ENCODE measurements at regions not wholly inside any gene's neighbourhood (a gene's known extent, or its start where the extent isn't known, plus 50 kb on each side); places are given as distances from the start of the nearest gene placed in this dataset.

DNA sequence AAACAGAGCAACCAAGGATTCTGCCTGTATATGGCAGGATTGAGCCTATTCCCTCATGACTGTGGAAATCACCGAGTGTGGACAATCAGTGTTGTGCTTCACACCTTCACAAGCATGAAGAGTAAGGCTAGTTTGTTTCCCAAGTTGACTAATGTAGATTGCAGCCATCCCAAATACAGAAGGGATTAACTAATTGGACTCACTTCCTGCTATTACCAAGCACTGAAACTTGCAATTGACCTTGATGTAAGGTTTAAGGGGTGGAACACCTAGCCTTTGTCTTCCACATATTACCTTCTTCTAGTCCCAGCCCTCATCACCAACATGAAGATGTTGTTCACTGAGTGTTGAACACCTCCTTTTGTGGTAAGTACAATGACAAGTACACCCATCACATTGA lies 120.9 kb upstream of the RND3 start:
- Histone ChIP-seq H3K4me3 (no peak overlapping the region), H3K9me3 (no peaks in the 10 kb centered on the region), H3K4me1 (no peaks in the 10 kb centered on the region), H3K27ac (no peak overlapping the region), H3K36me3 (no peaks in the 10 kb centered on the region), H3K27me3 (ENCODE audit: low read depth) (no peaks in the 10 kb centered on the region)
- intact Hi-C loops (cut with DNase I) = no loop called here
- ATAC-seq (no peak), DNase-seq (no peak)
- TF ChIP-seq, protein P1, sequence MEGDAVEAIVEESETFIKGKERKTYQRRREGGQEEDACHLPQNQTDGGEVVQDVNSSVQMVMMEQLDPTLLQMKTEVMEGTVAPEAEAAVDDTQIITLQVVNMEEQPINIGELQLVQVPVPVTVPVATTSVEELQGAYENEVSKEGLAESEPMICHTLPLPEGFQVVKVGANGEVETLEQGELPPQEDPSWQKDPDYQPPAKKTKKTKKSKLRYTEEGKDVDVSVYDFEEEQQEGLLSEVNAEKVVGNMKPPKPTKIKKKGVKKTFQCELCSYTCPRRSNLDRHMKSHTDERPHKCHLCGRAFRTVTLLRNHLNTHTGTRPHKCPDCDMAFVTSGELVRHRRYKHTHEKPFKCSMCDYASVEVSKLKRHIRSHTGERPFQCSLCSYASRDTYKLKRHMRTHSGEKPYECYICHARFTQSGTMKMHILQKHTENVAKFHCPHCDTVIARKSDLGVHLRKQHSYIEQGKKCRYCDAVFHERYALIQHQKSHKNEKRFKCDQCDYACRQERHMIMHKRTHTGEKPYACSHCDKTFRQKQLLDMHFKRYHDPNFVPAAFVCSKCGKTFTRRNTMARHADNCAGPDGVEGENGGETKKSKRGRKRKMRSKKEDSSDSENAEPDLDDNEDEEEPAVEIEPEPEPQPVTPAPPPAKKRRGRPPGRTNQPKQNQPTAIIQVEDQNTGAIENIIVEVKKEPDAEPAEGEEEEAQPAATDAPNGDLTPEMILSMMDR (IDR thresholded peaks at IDR 0.05) = no peak

DNA sequence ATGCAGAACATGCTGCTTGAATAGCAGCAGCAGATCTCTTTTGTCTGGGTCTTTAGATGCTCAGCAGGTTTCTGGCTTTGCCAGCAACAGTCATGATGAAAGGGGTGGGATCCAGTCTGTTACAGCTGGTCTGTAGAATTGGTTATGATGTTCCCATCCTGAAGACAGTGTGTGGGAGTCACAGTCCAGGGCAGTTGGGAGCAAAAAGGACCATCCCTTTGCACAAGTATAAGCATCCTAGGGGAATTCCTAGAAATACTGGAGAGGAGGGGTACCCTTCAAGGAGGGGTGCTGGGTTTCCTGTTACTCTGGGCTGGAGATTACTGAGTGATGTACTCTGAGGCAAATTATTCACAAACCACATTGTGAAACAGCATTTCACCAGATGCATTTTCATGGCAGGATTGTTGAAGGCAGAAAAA lies 119.9 kb upstream of the RND3 start:
- intact Hi-C loops (cut with DNase I) = no loop called here
- no peak overlapping the region for H3K4me3 ChIP-seq
- DNase-seq = no peak
- H3K27ac ChIP-seq = no peak overlapping the region
- no peaks in the 10 kb centered on the region for H3K9me3 ChIP-seq
- TF ChIP-seq, protein P1 (IDR thresholded peaks at IDR 0.05) = no peak
- no peaks in the 10 kb centered on the region for H3K36me3 ChIP-seq
- ATAC-seq = peak; percentile 40 to 49
- H3K4me1 ChIP-seq = no peaks in the 10 kb centered on the region
- no peaks in the 10 kb centered on the region for H3K27me3 ChIP-seq (ENCODE audit: low read depth)

DNA sequence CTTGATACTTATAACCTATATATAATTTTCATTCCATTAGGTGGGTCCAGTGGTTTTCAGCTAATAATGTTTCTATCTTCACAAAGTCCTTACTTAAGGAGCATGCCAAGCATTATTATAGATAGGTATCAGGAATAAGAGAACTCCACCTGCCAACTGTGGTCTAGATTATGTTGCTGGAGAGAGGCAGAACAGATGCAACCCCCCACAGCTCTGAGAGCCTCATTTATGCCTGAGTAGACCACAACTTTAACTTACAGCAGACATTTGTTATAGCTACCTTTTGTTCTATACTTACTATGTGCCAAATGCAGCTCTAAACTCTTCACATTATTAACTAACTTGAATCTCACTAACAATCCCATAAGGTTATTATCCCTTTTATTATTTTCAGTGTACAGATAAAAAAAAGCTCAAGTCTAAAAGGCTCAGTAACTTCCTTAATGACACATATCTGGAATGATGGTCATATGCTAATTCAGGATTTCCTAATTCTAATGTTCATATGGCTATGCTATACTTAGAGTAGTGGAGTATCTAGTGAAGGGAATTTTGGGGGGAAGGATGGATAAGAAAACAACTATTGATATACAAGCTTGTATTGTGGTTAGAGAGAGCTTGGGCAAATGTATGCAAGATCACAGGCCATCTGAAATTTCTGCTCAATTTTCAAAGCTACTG lies 119.1 kb upstream of the RND3 start:
- no peak for DNase-seq
- H3K36me3 ChIP-seq = no peaks in the 10 kb centered on the region
- no peaks in the 10 kb centered on the region for H3K4me1 ChIP-seq
- H3K4me3 ChIP-seq = no peak overlapping the region
- no peak overlapping the region for H3K27ac ChIP-seq
- TF ChIP-seq, protein P1 (IDR thresholded peaks at IDR 0.05) = no peak
- intact Hi-C loops (cut with DNase I) = no loop called here
- no peaks in the 10 kb centered on the region for H3K27me3 ChIP-seq (ENCODE audit: low read depth)
- no peaks in the 10 kb centered on the region for H3K9me3 ChIP-seq
- ATAC-seq = no peak

DNA sequence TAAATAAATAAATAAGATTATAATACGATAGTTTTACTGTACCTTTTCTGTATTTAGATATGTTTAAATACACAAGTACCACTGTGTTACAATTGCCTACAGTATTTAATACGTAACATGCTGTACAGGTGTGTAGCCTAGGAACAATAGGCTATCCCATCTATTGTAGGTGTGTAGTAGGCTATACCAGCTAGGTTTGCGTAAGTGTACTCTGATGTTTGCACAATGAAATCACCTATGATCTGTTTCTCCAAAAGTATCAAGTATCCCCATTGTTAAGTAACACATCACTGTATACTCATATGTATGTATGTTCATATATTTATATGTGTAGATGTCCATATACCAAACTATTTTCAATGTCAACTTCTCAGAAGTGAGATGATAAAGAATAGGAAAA lies 118.2 kb upstream of the RND3 start:
- DNase-seq (no peak), ATAC-seq (no peak)
- Histone ChIP-seq H3K4me3 (no peak overlapping the region), H3K27ac (no peak overlapping the region), H3K27me3 (ENCODE audit: low read depth) (no peaks in the 10 kb centered on the region), H3K4me1 (no peaks in the 10 kb centered on the region), H3K36me3 (no peaks in the 10 kb centered on the region), H3K9me3 (no peaks in the 10 kb centered on the region)
- intact Hi-C loops (cut with DNase I) = no loop called here
- TF ChIP-seq, protein P1 (IDR thresholded peaks at IDR 0.05) = no peak

DNA sequence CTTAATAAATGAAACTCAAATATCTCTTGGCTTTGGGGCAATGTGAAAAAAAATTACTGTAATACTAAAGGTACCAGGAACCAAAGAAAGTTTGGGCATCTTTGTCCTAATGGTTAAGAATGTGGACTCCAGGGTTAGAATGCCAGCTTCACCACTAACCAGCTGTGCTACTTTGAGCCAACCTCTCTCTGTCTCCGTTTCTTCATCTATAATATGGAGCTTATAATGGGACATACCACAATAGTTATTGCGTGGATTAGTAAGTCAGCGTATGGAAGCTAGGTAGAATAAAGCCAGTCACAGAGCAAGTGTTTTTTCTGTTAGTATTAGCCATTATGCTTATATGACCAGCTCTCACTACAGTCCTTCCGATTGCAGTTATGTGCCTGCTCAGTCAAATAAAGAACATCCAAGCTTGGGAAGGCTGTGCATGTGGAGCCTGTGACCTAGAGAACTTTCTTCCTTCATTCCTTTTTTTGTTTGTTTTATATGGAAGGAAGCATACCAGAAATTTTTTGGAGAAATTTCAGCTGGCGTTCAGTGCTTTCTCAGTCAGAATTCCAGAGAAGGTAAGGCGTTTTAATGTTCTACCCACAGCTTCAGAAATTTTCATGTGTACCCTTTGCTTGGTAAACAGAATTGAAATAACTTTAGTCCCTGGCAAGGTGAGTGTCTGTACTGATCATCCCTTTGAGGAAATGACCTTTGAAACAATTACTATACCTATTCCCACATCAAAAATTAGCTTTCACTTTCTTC lies 114.0 kb upstream of the RND3 start:
- no peaks in the 10 kb centered on the region for H3K4me1 ChIP-seq
- no peak overlapping the region for H3K4me3 ChIP-seq
- DNase-seq = no peak
- no peaks in the 10 kb centered on the region for H3K27me3 ChIP-seq (ENCODE audit: low read depth)
- H3K9me3 ChIP-seq = no peaks in the 10 kb centered on the region
- TF ChIP-seq, protein P1 (IDR thresholded peaks at IDR 0.05) = no peak
- intact Hi-C loops (cut with DNase I) = no loop called here
- no peak overlapping the region for H3K27ac ChIP-seq
- peak in 1 of 2 donors; percentile 36 for ATAC-seq
- no peaks in the 10 kb centered on the region for H3K36me3 ChIP-seq

All from lower lobe of right lung (tissue), 2 donors.